H1 (cell line): ENCODE measurements at regions not wholly inside any gene's neighbourhood (a gene's known extent, or its start where the extent isn't known, plus 50 kb on each side); places are given as distances from the start of the nearest gene placed in this dataset.

Source experiments
- CTCF ChIA-PET: fragments of 300-600 bp; sonication (Branson Sonifier 250); formaldehyde crosslinking; loops from one replicate; lab custom pipeline; 2021; ENCODE audit not compliant: partially characterized antibody; lab: Charles Lee
- POLR2A ChIA-PET: fragments of 300-600 bp; sonication (Branson Sonifier 250); formaldehyde crosslinking; loops from one replicate; lab custom pipeline; 2021; ENCODE audit warnings: inconsistent platforms; ENCODE audit not compliant: partially characterized antibody; lab: Charles Lee
- DNase-seq, 2 experiments: peaks; one replicate each; pipeline versions ENCODE4 v3.0.0 to v3.0.0-alpha.2; 2010 to 2022; ENCODE audit warnings: low spot score in 2 of 2, low read depth in 1 of 2, mixed read lengths in 1 of 2
- FAIRE-seq: peaks from 2 replicates; lab custom pipeline; 2011; peaks lifted over from hg19 to GRCh38; lab: Jason Lieb, UNC
- H2AFZ ChIP-seq: 2 replicates; pipeline ENCODE4 v1.8.1; 2012; ENCODE audit warnings: low read length, inconsistent platforms
- H2AK5ac ChIP-seq: 2 replicates; pipeline ENCODE4 v1.6.1; 2013; ENCODE audit warnings: low read depth, low read length
- H2BK120ac ChIP-seq: replicated peaks from 2 replicates; pipeline ENCODE3; 2013; ENCODE audit warnings: low read depth, low read length, inconsistent platforms
- H2BK12ac ChIP-seq: 2 replicates; pipeline ENCODE4 v1.6.1; 2013; ENCODE audit warnings: low read depth, low read length
- H2BK15ac ChIP-seq: 2 replicates; pipeline ENCODE4 v1.6.1; 2013; ENCODE audit warnings: low read length
- H2BK20ac ChIP-seq: 2 replicates; pipeline ENCODE4 v1.6.1; 2013; ENCODE audit warnings: low read length
- H2BK5ac ChIP-seq: 2 replicates; pipeline ENCODE4 v1.6.1; 2013; ENCODE audit warnings: low read depth, low read length
- H3K14ac ChIP-seq: 2 replicates; pipeline ENCODE4 v1.6.1; 2013; ENCODE audit warnings: inconsistent platforms; ENCODE audit not compliant: insufficient read length
- H3K18ac ChIP-seq: 2 replicates; pipeline ENCODE4 v1.6.1; 2013; ENCODE audit warnings: low read length; ENCODE audit errors: extremely low read depth
- H3K23ac ChIP-seq: 2 replicates; pipeline ENCODE4 v1.6.1; 2013; ENCODE audit warnings: inconsistent platforms; ENCODE audit not compliant: insufficient read length
- H3K23me2 ChIP-seq: 2 replicates; pipeline ENCODE4 v1.6.1; 2013; ENCODE audit warnings: low read depth, low read length
- H3K27ac ChIP-seq: 2 replicates; pipeline ENCODE4 v1.6.1; 2011; ENCODE audit warnings: low read depth, low read length, inconsistent platforms
- H3K27me3 ChIP-seq, 4 experiments: replicated peaks in 1 of 4; 1 replicate in 1 of 4; 2 replicates in 3 of 4; pipeline versions ENCODE4 v1.6.1 to v1.8.1; 2011 to 2013; ENCODE audit warnings: low read length in 3 of 4, mild to moderate bottlenecking in 3 of 4, inconsistent platforms in 2 of 4, mixed read lengths in 2 of 4, moderate library complexity in 1 of 4; ENCODE audit not compliant: control insufficient read depth in 3 of 4, insufficient read depth in 3 of 4; ENCODE audit errors: extremely low read depth in 1 of 4
- H3K36me3 ChIP-seq, 4 experiments: 2 replicates each; pipeline versions ENCODE4 v1.6.1 to v1.8.1; 2011 to 2013; ENCODE audit warnings: mild to moderate bottlenecking in 4 of 4, low read length in 3 of 4, moderate library complexity in 2 of 4, control low read depth in 1 of 4, inconsistent platforms in 1 of 4; ENCODE audit not compliant: insufficient read depth in 4 of 4, control insufficient read depth in 2 of 4
- H3K4ac ChIP-seq: replicated peaks from 2 replicates; pipeline ENCODE3; 2013; ENCODE audit warnings: low read length, low read depth, mixed read lengths, inconsistent platforms; ENCODE audit not compliant: insufficient read length
- H3K4me1 ChIP-seq, 4 experiments: replicated peaks in 1 of 4; 1 replicate in 1 of 4; 2 replicates in 3 of 4; pipeline versions ENCODE4 v1.6.1 to v1.8.1; 2011 to 2013; ENCODE audit warnings: low read length in 3 of 4, inconsistent platforms in 2 of 4, mixed read lengths in 1 of 4; ENCODE audit not compliant: insufficient read depth in 4 of 4, control insufficient read depth in 3 of 4
- H3K4me2 ChIP-seq, 2 experiments: 2 replicates each; pipeline versions ENCODE4 v1.6.1 to v1.8.1; 2011 to 2013; ENCODE audit warnings: low read depth in 2 of 2, low read length in 2 of 2, control low read depth in 1 of 2, inconsistent platforms in 1 of 2, mild to moderate bottlenecking in 1 of 2; ENCODE audit not compliant: insufficient read depth in 1 of 2
- H3K4me3 ChIP-seq, 4 experiments: fragments of 200-600, 300-600 bp in 1 of 4; sonication (generic), shearing (Covaris generic), sonication (Bioruptor Twin) in 1 of 4; 2 replicates each; pipeline versions ENCODE4 v1.5.1 to v1.8.1; 2011 to 2016; ENCODE audit warnings: low read length in 4 of 4, low read depth in 3 of 4, control low read depth in 2 of 4, inconsistent platforms in 2 of 4, mild to moderate bottlenecking in 2 of 4, mixed read lengths in 1 of 4, moderate library complexity in 1 of 4; ENCODE audit not compliant: insufficient read depth in 2 of 4; ENCODE audit errors: extremely low read depth in 1 of 4
- H3K56ac ChIP-seq: replicated peaks from 2 replicates; pipeline ENCODE3; 2013; ENCODE audit warnings: low read depth, mild to moderate bottlenecking, mixed read lengths, low read length, inconsistent platforms; ENCODE audit not compliant: insufficient read length
- H3K79me1 ChIP-seq: 2 replicates; pipeline ENCODE4 v1.6.1; 2013; ENCODE audit warnings: low read depth, low read length, control low read depth
- H3K79me2 ChIP-seq, 2 experiments: 2 replicates each; pipeline versions ENCODE4 v1.6.1 to v1.8.1; 2012 to 2013; ENCODE audit warnings: low read length in 2 of 2, mild to moderate bottlenecking in 2 of 2, inconsistent platforms in 1 of 2; ENCODE audit not compliant: insufficient read depth in 2 of 2, control insufficient read depth in 1 of 2
- H3K9ac ChIP-seq, 4 experiments: replicated peaks in 1 of 4; 1 replicate in 1 of 4; 2 replicates in 3 of 4; pipeline versions ENCODE4 v1.6.1 to v1.8.1; 2011 to 2013; ENCODE audit warnings: low read depth in 3 of 4, low read length in 3 of 4, control low read depth in 2 of 4, mild to moderate bottlenecking in 2 of 4, moderate library complexity in 2 of 4, inconsistent platforms in 1 of 4; ENCODE audit errors: extremely low read depth in 1 of 4
- H3K9me3 ChIP-seq, 2 experiments: 2 replicates each; pipeline versions ENCODE4 v1.6.1 to v1.8.1; 2012 to 2013; ENCODE audit warnings: mild to moderate bottlenecking in 2 of 2, moderate library complexity in 2 of 2, control low read depth in 1 of 2, inconsistent platforms in 1 of 2, low read depth in 1 of 2, low read length in 1 of 2, mixed read lengths in 1 of 2; ENCODE audit not compliant: insufficient read depth in 2 of 2
- H4K20me1 ChIP-seq, 2 experiments: replicated peaks in 1 of 2; 2 replicates each; pipeline versions ENCODE3 to v1.8.1; 2011 to 2013; ENCODE audit warnings: inconsistent platforms in 2 of 2, low read length in 2 of 2, mild to moderate bottlenecking in 1 of 2; ENCODE audit not compliant: insufficient read depth in 2 of 2, control insufficient read depth in 1 of 2
- H4K5ac ChIP-seq: 2 replicates; pipeline ENCODE4 v1.6.1; 2013; ENCODE audit warnings: low read length, low read depth, mixed read lengths, inconsistent platforms; ENCODE audit not compliant: insufficient read length
- H4K8ac ChIP-seq: 2 replicates; pipeline ENCODE4 v1.8.0; 2013; ENCODE audit warnings: mild to moderate bottlenecking, moderate library complexity, low read length, inconsistent platforms; ENCODE audit not compliant: insufficient read depth; ENCODE audit errors: extremely low read depth
- H4K91ac ChIP-seq: replicated peaks from 2 replicates; pipeline ENCODE3; 2013; ENCODE audit warnings: low read length, mixed read lengths, inconsistent platforms; ENCODE audit not compliant: insufficient read length
- CEBPB ChIP-seq: IDR thresholded peaks from 2 replicates; pipeline ENCODE4 v1.6.1; 2012; ENCODE audit warnings: low read depth, low read length
- TCF12 ChIP-seq: IDR thresholded peaks from 2 replicates; pipeline ENCODE4 v1.6.1; 2011; ENCODE audit warnings: low read depth, mild to moderate bottlenecking, low read length
- WGBS, 2 experiments: shearing (Covaris generic) in 1 of 2; methylation state at CpG; one replicate each; pipeline versions ENCODE4 v1.1.6 to v1.1.7; 2013 to 2015; ENCODE audit warnings: low lambda C conversion rate in 2 of 2, mixed read lengths in 2 of 2, inconsistent platforms in 1 of 2, low coverage in 1 of 2, missing lambda C conversion rate in 1 of 2; ENCODE audit not compliant: insufficient replicate concordance in 2 of 2, insufficient coverage in 1 of 2, insufficient read length in 1 of 2; ENCODE audit errors: extremely low coverage in 1 of 2, missing lambda C conversion rate in 1 of 2; 5-methylcytosine and 5-hydroxymethylcytosine counted together
- TF ChIP-seq, protein P1 (sequence below): IDR thresholded peaks from 2 replicates; pipeline ENCODE4 v1.6.1; 2012; ENCODE audit warnings: low read length, inconsistent platforms

DNA sequence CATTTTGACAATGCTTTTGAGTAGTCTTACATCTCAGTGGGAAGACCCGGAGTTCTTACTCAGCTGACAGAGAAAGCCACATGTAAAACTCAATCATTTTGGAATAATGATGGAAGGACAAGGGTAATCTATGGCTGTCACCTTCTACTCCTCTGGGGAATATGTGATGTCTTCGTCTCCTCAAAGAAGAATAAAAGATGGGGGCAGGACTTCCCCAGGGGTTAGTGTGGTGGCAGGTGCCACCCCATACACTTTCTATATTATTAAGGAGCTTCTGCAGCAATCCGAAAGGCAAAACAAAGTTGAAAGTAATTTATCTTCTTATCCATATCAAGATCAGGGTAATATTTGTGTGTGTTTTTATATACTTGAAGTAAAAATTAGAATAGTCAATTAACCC is 180.4 kb upstream of the TOPAZ1 start:
- Histone ChIP-seq H4K20me1 (no peaks in the 10 kb centered on the region), H3K79me1 (no peaks in the 10 kb centered on the region), H3K79me2 (no peaks in the 10 kb centered on the region), H4K5ac (no peak overlapping the region), H3K23ac (no peak overlapping the region), H3K27me3 (no peaks in the 10 kb centered on the region), H3K23me2 (no peaks in the 10 kb centered on the region; the same call in 1 of the 2 replicates), H3K9me3 (no peaks in the 10 kb centered on the region), H3K4me3 (no peak overlapping the region), H3K4me2 (no peak overlapping the region), H2AK5ac (no peak overlapping the region), H3K18ac (no peak overlapping the region), H3K4me1 (peaks cover 8 to 19% (median 16%) of the 10 kb centered on the region in 4 experiments), H2BK5ac (no peak overlapping the region), H3K27ac (no peak overlapping the region), H4K8ac (no peak overlapping the region), H2BK12ac (no peak overlapping the region), H3K56ac (no peak overlapping the region), H2BK20ac (no peak overlapping the region), H3K9ac (no peak overlapping the region), H2BK120ac (no peak overlapping the region), H3K36me3 (no peaks in the 10 kb centered on the region), H2BK15ac (no peak overlapping the region), H4K91ac (no peak overlapping the region), H3K4ac (no peak overlapping the region), H2AFZ (no peak overlapping the region), H3K14ac (no peak overlapping the region)
- ChIA-PET POLR2A (interaction anchor here (1.1 kb wide), 1 partner anchor 15 kb away, joined by 3 read pairs; no protein-coding TSS in a partner anchor), CTCF (interaction anchor here (1.1 kb wide), 1 partner anchor 52 kb away, joined by 3 read pairs; no protein-coding TSS in a partner anchor)
- 98% methylated on average over 3 of the region's 3 CpGs; no CpG with 5 or more reads in 1 of the 2 experiments for WGBS, 2 experiments
- TF ChIP-seq CEBPB = no peak
- TF ChIP-seq, protein P1, sequence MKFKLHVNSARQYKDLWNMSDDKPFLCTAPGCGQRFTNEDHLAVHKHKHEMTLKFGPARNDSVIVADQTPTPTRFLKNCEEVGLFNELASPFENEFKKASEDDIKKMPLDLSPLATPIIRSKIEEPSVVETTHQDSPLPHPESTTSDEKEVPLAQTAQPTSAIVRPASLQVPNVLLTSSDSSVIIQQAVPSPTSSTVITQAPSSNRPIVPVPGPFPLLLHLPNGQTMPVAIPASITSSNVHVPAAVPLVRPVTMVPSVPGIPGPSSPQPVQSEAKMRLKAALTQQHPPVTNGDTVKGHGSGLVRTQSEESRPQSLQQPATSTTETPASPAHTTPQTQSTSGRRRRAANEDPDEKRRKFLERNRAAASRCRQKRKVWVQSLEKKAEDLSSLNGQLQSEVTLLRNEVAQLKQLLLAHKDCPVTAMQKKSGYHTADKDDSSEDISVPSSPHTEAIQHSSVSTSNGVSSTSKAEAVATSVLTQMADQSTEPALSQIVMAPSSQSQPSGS = no peak
- no peak for TF ChIP-seq TCF12
- no peak for FAIRE-seq
- DNase-seq = no peak
